GM18502 (cell line): ENCODE measurements at regions not wholly inside any gene's neighbourhood (a gene's known extent, or its start where the extent isn't known, plus 50 kb on each side); places are given as distances from the start of the nearest gene placed in this dataset.

Experiments used
- ATAC-seq: cut with Tn5 transposase; IDR thresholded peaks from one replicate; pipeline ENCODE4 v1.9.1; 2021; ENCODE audit warnings: mild to moderate bottlenecking; ENCODE audit not compliant: unreplicated experiment, poor library complexity

DNA sequence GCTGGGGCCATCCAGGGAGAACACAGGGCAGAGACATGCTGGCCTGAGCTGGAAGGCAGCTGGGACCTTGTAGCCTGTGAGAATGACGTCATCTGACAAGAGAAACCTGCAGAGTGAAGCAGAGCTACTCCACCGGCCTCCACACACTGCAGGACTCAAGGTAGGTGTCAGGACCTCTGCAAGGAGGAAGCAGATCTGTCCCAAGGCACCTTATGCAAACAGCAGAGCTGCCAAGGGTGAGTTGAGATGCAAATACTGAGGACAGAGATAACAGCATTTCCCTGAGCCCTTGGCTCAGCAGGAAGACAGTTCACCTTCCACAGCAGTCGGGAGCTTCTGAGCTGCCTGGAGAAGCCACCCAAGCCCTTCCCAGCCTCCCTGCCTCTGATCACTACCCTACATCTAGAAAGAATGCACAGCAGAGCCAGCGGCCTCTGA, 51.9 kb upstream of the IGSF9B start:
- ATAC-seq = peak; percentile 82

DNA sequence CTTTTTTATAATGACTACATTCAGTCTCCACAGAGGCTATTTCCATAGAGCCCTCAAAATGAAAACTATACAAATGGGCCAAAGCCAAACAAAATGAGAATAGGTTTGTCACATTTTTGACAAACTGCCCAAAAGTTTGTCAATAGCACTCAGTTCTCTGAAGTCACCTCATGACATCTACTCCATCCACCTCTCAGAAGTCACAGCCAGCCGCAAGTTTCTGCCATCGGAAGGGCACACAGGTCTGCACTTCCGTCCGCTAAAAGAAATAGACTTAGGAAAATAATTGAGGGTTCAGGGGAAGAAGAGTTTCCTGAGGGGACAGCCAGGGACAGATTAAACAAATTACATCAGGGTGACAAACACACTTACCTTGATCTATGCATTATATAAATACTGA, 55.4 kb upstream of the JAM3 start:
- no peak for ATAC-seq

DNA sequence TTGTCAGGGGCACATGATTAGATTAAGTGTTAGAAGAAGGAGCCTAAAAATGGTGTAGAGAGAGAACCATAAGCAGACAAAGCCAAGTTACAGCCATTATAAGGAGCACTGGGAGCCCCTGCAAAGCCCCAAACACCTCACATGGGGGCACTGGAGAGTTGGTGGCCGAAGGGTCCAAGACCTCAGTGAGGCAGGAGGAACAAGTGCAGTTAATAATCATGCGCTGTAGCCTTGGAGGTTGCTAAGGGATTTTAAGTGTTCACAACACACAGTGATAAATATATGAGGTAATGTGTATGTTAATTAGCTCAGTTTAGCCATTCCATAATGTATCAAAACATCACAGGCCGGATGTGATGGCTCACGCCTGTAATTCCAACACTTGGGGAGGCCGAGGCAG, 54.4 kb upstream of the JAM3 start:
- no peak for ATAC-seq

DNA sequence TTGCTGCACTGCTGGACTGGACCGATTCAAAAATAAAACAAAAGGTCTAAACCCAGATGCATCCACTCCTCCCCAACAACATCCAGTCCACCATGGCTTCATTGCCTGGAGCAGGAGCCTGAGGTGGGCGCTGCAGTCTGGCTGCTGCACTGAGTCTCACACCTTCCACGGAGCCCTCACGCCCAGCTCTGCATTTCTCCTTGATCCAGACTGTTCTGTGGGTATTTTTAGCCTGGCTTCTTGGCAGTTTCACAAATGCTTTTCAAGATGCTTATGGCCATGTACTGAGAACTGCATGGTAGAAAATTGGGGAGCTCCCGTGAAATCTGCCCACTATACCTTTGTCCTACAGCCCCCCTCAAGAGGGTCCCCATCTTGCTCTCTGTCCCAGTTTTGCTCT, 53.3 kb upstream of the JAM3 start:
- ATAC-seq = no peak

DNA sequence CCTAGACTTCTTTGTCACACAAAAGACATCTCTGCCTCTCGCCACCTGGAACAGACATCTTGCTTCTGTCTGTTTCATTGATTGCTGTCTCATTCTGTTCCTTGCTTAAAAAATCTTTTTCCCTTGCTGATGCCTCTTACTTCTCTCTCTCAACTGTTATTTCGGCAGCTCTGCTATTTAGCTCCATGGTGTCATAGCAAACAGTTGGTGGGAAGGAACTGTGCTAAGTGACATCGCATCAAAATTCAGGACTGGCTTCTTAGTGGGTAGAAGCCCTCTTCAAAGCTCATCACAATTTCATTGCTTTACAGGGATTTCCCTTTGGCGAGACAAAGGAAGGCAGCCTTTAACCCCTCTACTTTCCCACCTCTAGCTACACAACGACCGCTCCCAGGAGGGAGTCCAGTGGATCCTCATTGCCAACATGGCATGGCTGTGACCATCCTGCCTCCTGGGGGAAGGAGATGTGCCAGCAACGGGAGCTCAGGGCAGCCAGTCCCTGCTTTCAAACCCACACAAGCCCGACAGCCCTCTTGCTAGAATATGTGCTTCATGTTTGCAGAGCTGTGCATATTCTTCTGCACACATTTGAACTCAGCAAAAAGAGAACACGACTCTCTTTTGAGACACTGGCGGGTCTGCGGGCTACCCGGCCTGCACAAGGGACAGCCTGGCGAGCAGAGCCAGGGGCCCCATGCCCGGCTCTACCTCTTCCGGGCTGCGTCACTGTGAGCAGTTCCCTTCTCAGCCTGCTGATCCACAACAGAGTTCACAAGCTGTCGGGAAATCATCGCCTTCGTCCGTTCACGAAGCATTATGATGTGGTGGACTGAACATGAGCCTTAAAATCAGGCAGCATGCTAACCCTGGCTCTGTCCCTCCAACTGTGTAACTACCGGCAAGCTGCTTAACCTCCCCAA, 51.1 kb upstream of the JAM3 start:
- no peak for ATAC-seq
